ENCODE measurements at regions not wholly inside any gene's neighbourhood (a gene's known extent, or its start where the extent isn't known, plus 50 kb on each side); places are given as distances from the start of the nearest gene placed in this dataset.

DNA sequence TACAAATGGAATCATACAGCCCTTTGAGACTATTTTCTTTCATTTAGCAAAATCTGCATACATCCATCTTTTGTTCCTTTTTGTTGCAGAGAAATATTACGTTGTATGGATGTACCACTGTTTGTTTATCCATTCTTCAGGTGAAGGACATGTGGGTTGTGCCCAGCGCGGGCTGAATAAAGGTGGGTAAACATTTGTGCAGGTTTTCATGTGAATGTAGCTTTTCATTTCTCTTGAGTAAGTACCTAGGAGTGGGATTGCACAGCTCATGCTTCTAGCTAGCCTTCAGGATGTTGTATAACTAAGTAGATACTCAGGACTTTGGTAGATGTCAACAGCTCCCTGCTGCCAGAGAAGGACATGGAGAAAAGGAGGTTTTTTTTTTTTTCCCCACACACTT is 50.6 kb upstream of the SPRED2 start:
- TF ChIP-seq CHD1 (IDR thresholded peaks at IDR 0.05; ENCODE audit: low read depth, low read length), result no peak
- TF ChIP-seq MAX (IDR thresholded peaks at IDR 0.05), result no peak
- TF ChIP-seq POLR2A (IDR thresholded peaks at IDR 0.05; ENCODE audit: control extremely low read depth in 1 of 2, low read depth in 2 of 2, low read length in 2 of 2), result no peak
- no peak for TF ChIP-seq RNF2 (IDR thresholded peaks at IDR 0.05; ENCODE audit: borderline replicate concordance, low read depth, low read length, missing control alignments, poor library complexity, severe bottlenecking)
- TF ChIP-seq CTCF (IDR thresholded peaks at IDR 0.05; ENCODE audit: control extremely low read depth in 1 of 3, insufficient read depth in 1 of 3, low read depth in 1 of 3, low read length in 3 of 3), result no peak
- TF ChIP-seq, protein P1, sequence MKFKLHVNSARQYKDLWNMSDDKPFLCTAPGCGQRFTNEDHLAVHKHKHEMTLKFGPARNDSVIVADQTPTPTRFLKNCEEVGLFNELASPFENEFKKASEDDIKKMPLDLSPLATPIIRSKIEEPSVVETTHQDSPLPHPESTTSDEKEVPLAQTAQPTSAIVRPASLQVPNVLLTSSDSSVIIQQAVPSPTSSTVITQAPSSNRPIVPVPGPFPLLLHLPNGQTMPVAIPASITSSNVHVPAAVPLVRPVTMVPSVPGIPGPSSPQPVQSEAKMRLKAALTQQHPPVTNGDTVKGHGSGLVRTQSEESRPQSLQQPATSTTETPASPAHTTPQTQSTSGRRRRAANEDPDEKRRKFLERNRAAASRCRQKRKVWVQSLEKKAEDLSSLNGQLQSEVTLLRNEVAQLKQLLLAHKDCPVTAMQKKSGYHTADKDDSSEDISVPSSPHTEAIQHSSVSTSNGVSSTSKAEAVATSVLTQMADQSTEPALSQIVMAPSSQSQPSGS (IDR thresholded peaks at IDR 0.05; ENCODE audit: low read length), result no peak
